HEK293 (cell line): ENCODE measurements at regions not wholly inside any gene's neighbourhood (a gene's known extent, or its start where the extent isn't known, plus 50 kb on each side); places are given as distances from the start of the nearest gene placed in this dataset.

Experiments
- CTCF ChIP-seq: fragments of 450-650 bp; formaldehyde crosslinking; IDR thresholded peaks from 2 replicates; pipeline ENCODE4 v1.5.1; 2016; ENCODE audit warnings: missing biosample characterization, missing genetic modification characterization
- KLF9 ChIP-seq: fragments of 450-650 bp; formaldehyde crosslinking; IDR thresholded peaks from 2 replicates; pipeline ENCODE4 v1.5.1; 2016; ENCODE audit warnings: missing biosample characterization, missing genetic modification characterization, low read depth
- RBAK ChIP-seq: fragments of 450-650 bp; formaldehyde crosslinking; IDR thresholded peaks from 2 replicates; pipeline ENCODE4 v1.5.1; 2016; ENCODE audit warnings: missing biosample characterization, missing genetic modification characterization
- SP2 ChIP-seq: fragments of 450-650 bp; formaldehyde crosslinking; IDR thresholded peaks from 2 replicates; pipeline ENCODE4 v1.5.1; 2016; ENCODE audit warnings: missing biosample characterization, missing genetic modification characterization
- TCF7L2 ChIP-seq: IDR thresholded peaks from 2 replicates; pipeline ENCODE4 v1.6.1; 2011; ENCODE audit warnings: low read depth, mild to moderate bottlenecking, inconsistent platforms, low read length, moderate library complexity, borderline replicate concordance
- YY1 ChIP-seq: fragments of 450-650 bp; formaldehyde crosslinking; IDR thresholded peaks from 2 replicates; pipeline ENCODE4 v1.5.1; 2018; ENCODE audit warnings: missing biosample characterization, missing genetic modification characterization
- ZEB2 ChIP-seq: fragments of 450-650 bp; formaldehyde crosslinking; IDR thresholded peaks from 2 replicates; pipeline ENCODE4 v1.5.1; 2016; ENCODE audit warnings: missing biosample characterization, missing genetic modification characterization
- ZFP37 ChIP-seq: fragments of 450-650 bp; formaldehyde crosslinking; IDR thresholded peaks from 2 replicates; pipeline ENCODE4 v1.5.1; 2016; ENCODE audit warnings: missing biosample characterization, missing genetic modification characterization
- ZNF138 ChIP-seq: fragments of 450-650 bp; formaldehyde crosslinking; IDR thresholded peaks from 2 replicates; pipeline ENCODE4 v1.5.1; 2016; ENCODE audit warnings: missing biosample characterization, missing genetic modification characterization, borderline replicate concordance
- ZNF146 ChIP-seq: fragments of 450-650 bp; formaldehyde crosslinking; IDR thresholded peaks from 2 replicates; pipeline ENCODE4 v1.5.1; 2016; ENCODE audit warnings: missing biosample characterization, missing genetic modification characterization
- ZNF169 ChIP-seq: fragments of 450-650 bp; formaldehyde crosslinking; IDR thresholded peaks from 2 replicates; pipeline ENCODE4 v1.5.1; 2016; ENCODE audit warnings: missing biosample characterization, missing genetic modification characterization
- ZNF24 ChIP-seq: fragments of 450-650 bp; formaldehyde crosslinking; IDR thresholded peaks from 2 replicates; pipeline ENCODE4 v1.5.1; 2016; ENCODE audit warnings: missing biosample characterization, missing genetic modification characterization
- ZNF366 ChIP-seq: fragments of 450-650 bp; formaldehyde crosslinking; conservative IDR thresholded peaks from 2 replicates; pipeline ENCODE4 v1.5.1; 2016; ENCODE audit warnings: missing biosample characterization, missing genetic modification characterization
- ZNF549 ChIP-seq: fragments of 450-650 bp; IDR thresholded peaks from 2 replicates; pipeline ENCODE4 v1.5.1; 2018; ENCODE audit warnings: missing biosample characterization, missing genetic modification characterization, mild to moderate bottlenecking, inconsistent platforms, moderate library complexity

- TF ChIP-seq TCF7L2, result no peak
- TF ChIP-seq ZNF146, result no peak
- no peak for TF ChIP-seq CTCF (tag by site-specific recombination)
- no peak for TF ChIP-seq ZNF169 (tag by site-specific recombination)
- no peak for TF ChIP-seq YY1 (tag by site-specific recombination)
- no peak for TF ChIP-seq ZNF549
- no peak for TF ChIP-seq ZEB2
- TF ChIP-seq ZNF138 (tag by site-specific recombination), result no peak
- no peak for TF ChIP-seq ZNF366 (tag by site-specific recombination)
- no peak for TF ChIP-seq KLF9 (tag by site-specific recombination)
- no peak for TF ChIP-seq RBAK (tag by site-specific recombination)
- TF ChIP-seq ZFP37 (tag by site-specific recombination), result no peak
- TF ChIP-seq SP2, result no peak
- TF ChIP-seq ZNF24 (tag by site-specific recombination), result no peak
Observed at GRCh38 chr5:54758038-54758437, 227.4 kb downstream of the ESM1 start.
